GM12891 (cell line): ENCODE measurements at regions not wholly inside any gene's neighbourhood (a gene's known extent, or its start where the extent isn't known, plus 50 kb on each side); places are given as distances from the start of the nearest gene placed in this dataset.

ENCODE experiments used
- POU2F2 ChIP-seq: IDR thresholded peaks from 2 replicates; pipeline ENCODE4 v1.6.1; 2011; ENCODE audit warnings: low read depth, mild to moderate bottlenecking, control low read depth, low read length, moderate library complexity
- TAF1 ChIP-seq: IDR thresholded peaks from 2 replicates; pipeline ENCODE4 v1.6.1; 2011; ENCODE audit warnings: low read depth, low read length, control low read depth

DNA sequence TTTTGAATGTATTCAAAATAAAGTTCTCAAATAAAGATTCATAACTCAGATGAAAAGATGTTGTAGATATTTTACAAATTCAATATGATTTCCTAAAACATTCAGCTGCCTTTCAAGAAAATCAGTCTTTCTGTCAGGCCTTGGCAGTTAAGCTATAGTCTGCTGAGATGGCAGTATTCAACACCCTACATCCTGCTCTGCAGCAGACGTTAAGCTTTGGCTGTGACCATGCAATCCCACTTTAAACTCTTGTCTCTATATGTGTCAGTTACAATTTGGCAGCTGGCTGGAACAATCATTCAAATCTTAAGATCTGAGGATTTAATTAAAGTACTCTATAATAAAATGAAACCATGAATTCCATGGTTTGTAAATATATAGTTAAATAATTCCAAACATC is 567.3 kb upstream of the ZNF804A start:
- no peak for TF ChIP-seq TAF1
- no peak for TF ChIP-seq POU2F2
